Mesodermal cell (in vitro differentiated cells): ENCODE measurements at regions not wholly inside any gene's neighbourhood (a gene's known extent, or its start where the extent isn't known, plus 50 kb on each side); places are given as distances from the start of the nearest gene placed in this dataset.

ENCODE experiments used
- H3K27ac ChIP-seq: 2 replicates; pipeline ENCODE4 v1.7.0; 2013; ENCODE audit warnings: mild to moderate bottlenecking, low read depth, low read length, moderate library complexity; ENCODE audit not compliant: severe bottlenecking
- H3K36me3 ChIP-seq: 2 replicates; pipeline ENCODE4 v1.7.1; 2013; ENCODE audit warnings: mild to moderate bottlenecking, low read length, moderate library complexity; ENCODE audit not compliant: control insufficient read depth, insufficient read depth
- H3K4me1 ChIP-seq: one replicate; pipeline ENCODE4 v1.7.1; 2013; ENCODE audit warnings: mild to moderate bottlenecking, low read length; ENCODE audit not compliant: insufficient read depth, control insufficient read depth, poor library complexity, severe bottlenecking
- H3K4me3 ChIP-seq: 2 replicates; pipeline ENCODE4 v1.7.0; 2013; ENCODE audit warnings: low read length, control low read depth, mild to moderate bottlenecking; ENCODE audit not compliant: insufficient read depth, poor library complexity, severe bottlenecking; ENCODE audit errors: extremely low read depth
- H3K9me3 ChIP-seq: 2 replicates; pipeline ENCODE4 v1.7.1; 2013; ENCODE audit warnings: mild to moderate bottlenecking, low read length, moderate library complexity; ENCODE audit not compliant: control insufficient read depth
- WGBS, 2 experiments: methylation state at CpG; one replicate each; pipeline ENCODE4 v1.1.5; 2013; ENCODE audit warnings: missing lambda C conversion rate in 2 of 2; ENCODE audit not compliant: insufficient coverage in 2 of 2; 5-methylcytosine and 5-hydroxymethylcytosine counted together

- Histone ChIP-seq H3K9me3 (no peaks in the 10 kb centered on the region), H3K4me3 (no peak overlapping the region), H3K4me1 (peaks cover 15% of the 10 kb centered on the region), H3K36me3 (peaks cover 2% of the 10 kb centered on the region), H3K27ac (no peak overlapping the region)
- WGBS, 2 experiments, result 91 to 96% methylated on average over 2 to 4 of the region's 6 CpGs
Measured at GRCh38 chr2:134189009-134189720, 64.7 kb upstream of the MGAT5 start.

- peaks cover 10% of the 10 kb centered on the region for H3K4me1 ChIP-seq
- H3K36me3 ChIP-seq, result peaks cover 2% of the 10 kb centered on the region
- H3K9me3 ChIP-seq, result no peaks in the 10 kb centered on the region
- no peak overlapping the region for H3K4me3 ChIP-seq
- WGBS, 2 experiments, result 88 to 90% methylated on average over 2 to 3 of the region's 4 CpGs
- H3K27ac ChIP-seq, result no peak overlapping the region
Measured at GRCh38 chr2:134190062-134190806, 63.6 kb upstream of the MGAT5 start.

- 93 to 96% methylated on average over 7 to 8 of the region's 8 CpGs for WGBS, 2 experiments
- H3K27ac ChIP-seq, result no peak overlapping the region
- H3K4me3 ChIP-seq, result no peak overlapping the region
- H3K9me3 ChIP-seq, result no peaks in the 10 kb centered on the region
- H3K36me3 ChIP-seq, result no peaks in the 10 kb centered on the region
- H3K4me1 ChIP-seq, result peaks cover 4% of the 10 kb centered on the region
Measured at GRCh38 chr2:134190807-134191203, 63.1 kb upstream of the MGAT5 start.

GRCh38 chr2:134191835-134192234 is 62.0 kb upstream of the MGAT5 start:
- WGBS, 2 experiments, result no CpG with 5 or more reads among the region's 36 CpGs
- no peak overlapping the region for H3K27ac ChIP-seq
- no peaks in the 10 kb centered on the region for H3K9me3 ChIP-seq
- no peaks in the 10 kb centered on the region for H3K36me3 ChIP-seq
- no peak overlapping the region for H3K4me3 ChIP-seq
- peaks cover 4% of the 10 kb centered on the region for H3K4me1 ChIP-seq

- WGBS, 2 experiments, result no CpG with 5 or more reads among the region's 1 CpG
- no peaks in the 10 kb centered on the region for H3K9me3 ChIP-seq
- no peak overlapping the region for H3K4me3 ChIP-seq
- H3K4me1 ChIP-seq, result peaks cover 4% of the 10 kb centered on the region
- H3K27ac ChIP-seq, result no peak overlapping the region
- H3K36me3 ChIP-seq, result no peaks in the 10 kb centered on the region
Measured at GRCh38 chr2:134193006-134193405, 60.9 kb upstream of the MGAT5 start.

- Histone ChIP-seq H3K27ac (no peak overlapping the region), H3K9me3 (no peaks in the 10 kb centered on the region), H3K4me3 (no peak overlapping the region), H3K4me1 (peaks cover 4% of the 10 kb centered on the region), H3K36me3 (no peaks in the 10 kb centered on the region)
- 86% methylated on average over 1 of the region's 5 CpGs; no CpG with 5 or more reads in 1 of the 2 experiments for WGBS, 2 experiments
Measured at GRCh38 chr2:134194519-134194918, 59.4 kb upstream of the MGAT5 start.

- Histone ChIP-seq H3K36me3 (no peaks in the 10 kb centered on the region), H3K4me3 (no peak overlapping the region), H3K4me1 (peaks cover 4% of the 10 kb centered on the region), H3K27ac (no peak overlapping the region), H3K9me3 (no peaks in the 10 kb centered on the region)
- WGBS, 2 experiments, result 80 to 100% methylated on average over 1 to 6 of the region's 6 CpGs
Measured at GRCh38 chr2:134195341-134195740, 58.5 kb upstream of the MGAT5 start.

GRCh38 chr2:134197445-134197844 is 56.4 kb upstream of the MGAT5 start:
- Histone ChIP-seq H3K4me3 (no peak overlapping the region), H3K4me1 (peaks cover 11% of the 10 kb centered on the region), H3K27ac (no peak overlapping the region), H3K36me3 (no peaks in the 10 kb centered on the region), H3K9me3 (no peaks in the 10 kb centered on the region)
- 70 to 96% methylated on average over 2 of the region's 3 CpGs for WGBS, 2 experiments

GRCh38 chr2:134198006-134198634 is 55.8 kb upstream of the MGAT5 start:
- Histone ChIP-seq H3K27ac (no peak overlapping the region), H3K4me1 (peaks cover 15% of the 10 kb centered on the region), H3K9me3 (no peaks in the 10 kb centered on the region), H3K36me3 (no peaks in the 10 kb centered on the region), H3K4me3 (no peak overlapping the region)
- WGBS, 2 experiments, result 100% methylated on average over 1 of the region's 1 CpG; no CpG with 5 or more reads in 1 of the 2 experiments

GRCh38 chr2:134199123-134199522 is 54.7 kb upstream of the MGAT5 start:
- no peaks in the 10 kb centered on the region for H3K9me3 ChIP-seq
- no peaks in the 10 kb centered on the region for H3K36me3 ChIP-seq
- no peak overlapping the region for H3K27ac ChIP-seq
- 100% methylated on average over 1 to 2 of the region's 3 CpGs for WGBS, 2 experiments
- H3K4me1 ChIP-seq, result peaks cover 12% of the 10 kb centered on the region
- no peak overlapping the region for H3K4me3 ChIP-seq
